Suprapubic skin (tissue), 4 donors: ENCODE measurements at regions not wholly inside any gene's neighbourhood (a gene's known extent, or its start where the extent isn't known, plus 50 kb on each side); places are given as distances from the start of the nearest gene placed in this dataset.
"Not testable (repeated sequence)": the region's sequence is repeated elsewhere in the genome, so short reads cannot be mapped to it uniquely, and the experiment has no call there.

Experiments used
- POLR2A ChIP-seq, 2 donors: fragments of 450-650 bp; IDR thresholded peaks; one replicate each; pipeline ENCODE4 v1.6.1; 2017; ENCODE audit warnings: antibody characterized with exemption in 2 of 2, mild to moderate bottlenecking in 2 of 2, moderate library complexity in 2 of 2
- POLR2AphosphoS5 ChIP-seq, 3 donors: sonication (generic); formaldehyde crosslinking; IDR thresholded peaks; one replicate each; pipeline ENCODE4 v1.6.1; 2017; ENCODE audit warnings: antibody characterized with exemption in 3 of 3
- TF ChIP-seq, protein P1 (sequence below), 2 donors: fragments of 200-600 bp in 1 of 2; fragments of 450-650 bp in 1 of 2; sonication (generic) in 1 of 2; IDR thresholded peaks; one replicate each; pipeline ENCODE4 v1.5.1; 2016 to 2019; ENCODE audit warnings: antibody characterized with exemption in 2 of 2, mild to moderate bottlenecking in 1 of 2, moderate library complexity in 1 of 2

DNA sequence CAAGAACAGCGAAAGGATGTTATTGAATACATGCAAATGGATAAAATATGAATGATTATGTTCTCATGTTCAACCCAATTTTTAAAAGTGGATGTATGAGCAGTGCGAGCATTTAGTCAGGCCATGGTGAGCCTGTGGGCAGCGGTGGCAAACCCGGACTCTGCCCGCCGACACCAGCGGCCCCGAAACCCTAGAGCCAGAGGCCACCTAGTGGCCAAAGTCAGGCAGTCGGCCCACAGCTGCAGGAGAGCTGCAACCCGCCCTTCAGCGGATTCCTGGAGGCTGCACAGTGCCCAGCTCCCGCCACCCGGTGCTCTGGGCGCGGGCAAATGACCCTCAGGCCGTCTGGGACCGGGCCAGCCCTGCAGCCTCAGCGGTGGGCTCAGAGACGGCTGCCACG, 89.5 kb downstream of the POTEG start:
- TF ChIP-seq, protein P1, sequence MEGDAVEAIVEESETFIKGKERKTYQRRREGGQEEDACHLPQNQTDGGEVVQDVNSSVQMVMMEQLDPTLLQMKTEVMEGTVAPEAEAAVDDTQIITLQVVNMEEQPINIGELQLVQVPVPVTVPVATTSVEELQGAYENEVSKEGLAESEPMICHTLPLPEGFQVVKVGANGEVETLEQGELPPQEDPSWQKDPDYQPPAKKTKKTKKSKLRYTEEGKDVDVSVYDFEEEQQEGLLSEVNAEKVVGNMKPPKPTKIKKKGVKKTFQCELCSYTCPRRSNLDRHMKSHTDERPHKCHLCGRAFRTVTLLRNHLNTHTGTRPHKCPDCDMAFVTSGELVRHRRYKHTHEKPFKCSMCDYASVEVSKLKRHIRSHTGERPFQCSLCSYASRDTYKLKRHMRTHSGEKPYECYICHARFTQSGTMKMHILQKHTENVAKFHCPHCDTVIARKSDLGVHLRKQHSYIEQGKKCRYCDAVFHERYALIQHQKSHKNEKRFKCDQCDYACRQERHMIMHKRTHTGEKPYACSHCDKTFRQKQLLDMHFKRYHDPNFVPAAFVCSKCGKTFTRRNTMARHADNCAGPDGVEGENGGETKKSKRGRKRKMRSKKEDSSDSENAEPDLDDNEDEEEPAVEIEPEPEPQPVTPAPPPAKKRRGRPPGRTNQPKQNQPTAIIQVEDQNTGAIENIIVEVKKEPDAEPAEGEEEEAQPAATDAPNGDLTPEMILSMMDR (IDR thresholded peaks at IDR 0.05) = not testable (repeated sequence)
- not testable (repeated sequence) for TF ChIP-seq POLR2A, POLR2AphosphoS5 (IDR thresholded peaks at IDR 0.05)
